Activated CD4-positive, alpha-beta T cell treated with anti-CD3 and anti-CD28 coated beads, Interleukin-2, Interleukin-4, amounts not matched to agents 100 ng/mL and 50 ng/mL, durations not matched to agents 16 hours and 8 hours (primary cell): ENCODE measurements at regions not wholly inside any gene's neighbourhood (a gene's known extent, or its start where the extent isn't known, plus 50 kb on each side); places are given as distances from the start of the nearest gene placed in this dataset.

ENCODE experiments used
- DNase-seq: peaks from one replicate; pipeline ENCODE4 v3.0.0-alpha.2; 2020; ENCODE audit warnings: low spot score

- DNase-seq = no peak
Observed at GRCh38 chr10:113442336-113442735, 110.5 kb upstream of the HABP2 start.

DNA sequence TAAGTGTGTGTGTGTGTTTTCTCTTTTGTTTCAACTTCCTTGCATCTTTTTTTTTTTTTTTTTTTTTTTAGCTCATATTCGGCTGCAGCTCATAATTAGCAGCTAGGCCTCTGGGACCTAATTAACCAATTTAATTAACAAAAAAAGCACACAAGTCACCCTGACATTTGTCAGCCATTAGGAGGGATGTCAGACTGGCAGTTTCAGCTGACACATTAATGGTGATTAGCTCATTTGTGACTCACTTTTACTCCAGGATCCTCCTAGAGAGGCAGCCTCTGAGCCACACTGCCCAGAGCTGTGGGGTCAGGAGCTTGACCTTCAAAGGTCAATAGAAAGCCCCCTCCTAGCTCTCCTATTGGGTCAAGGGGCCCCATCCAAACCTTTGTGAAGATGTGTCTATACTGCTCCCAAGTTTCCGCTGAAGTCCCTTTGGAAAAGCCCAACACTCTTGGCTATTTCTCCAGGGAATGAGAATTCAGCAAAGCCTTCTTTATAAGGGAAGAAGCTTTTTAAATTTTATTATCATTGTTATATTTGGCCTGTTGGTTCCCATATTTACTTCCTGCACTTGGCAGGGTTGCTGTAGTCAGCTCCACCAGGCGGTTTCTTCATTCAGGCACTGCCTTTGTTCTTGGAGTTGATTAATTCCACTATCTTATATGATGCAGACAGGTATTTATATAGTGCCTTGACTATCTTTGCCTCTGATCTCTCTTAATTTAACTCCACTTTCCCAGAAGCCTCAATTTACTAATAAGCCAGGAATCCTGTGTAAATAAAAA, 109.5 kb upstream of the HABP2 start:
- no peak for DNase-seq

DNA sequence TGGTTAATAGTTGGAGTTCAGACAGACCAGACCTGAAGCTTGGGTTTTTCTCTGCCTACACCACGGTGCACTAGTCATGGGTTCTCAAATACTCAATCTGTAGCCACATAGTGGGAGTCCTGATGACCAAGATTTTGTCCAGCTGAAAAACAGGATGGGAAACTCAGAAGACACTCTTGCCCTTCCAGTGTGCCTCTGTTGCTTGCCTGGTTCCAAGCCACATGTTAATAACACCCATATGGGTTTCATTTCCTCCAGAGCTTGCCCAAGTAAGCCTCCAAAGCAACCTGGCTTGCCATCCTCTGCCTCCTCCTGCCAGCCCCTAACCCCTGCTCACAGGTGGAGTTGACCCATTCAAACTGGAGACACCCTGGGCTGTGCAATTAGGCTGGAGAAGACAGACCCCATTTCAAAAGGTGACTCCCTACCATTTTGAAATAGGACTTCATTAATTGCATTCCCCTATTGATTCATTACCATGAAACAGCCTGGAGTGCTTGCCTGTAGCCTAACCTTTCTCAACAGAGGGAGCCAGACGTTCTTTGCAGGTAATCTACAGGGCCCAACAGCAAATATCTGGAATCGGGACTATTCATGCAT, 108.0 kb upstream of the HABP2 start:
- no peak for DNase-seq

DNA sequence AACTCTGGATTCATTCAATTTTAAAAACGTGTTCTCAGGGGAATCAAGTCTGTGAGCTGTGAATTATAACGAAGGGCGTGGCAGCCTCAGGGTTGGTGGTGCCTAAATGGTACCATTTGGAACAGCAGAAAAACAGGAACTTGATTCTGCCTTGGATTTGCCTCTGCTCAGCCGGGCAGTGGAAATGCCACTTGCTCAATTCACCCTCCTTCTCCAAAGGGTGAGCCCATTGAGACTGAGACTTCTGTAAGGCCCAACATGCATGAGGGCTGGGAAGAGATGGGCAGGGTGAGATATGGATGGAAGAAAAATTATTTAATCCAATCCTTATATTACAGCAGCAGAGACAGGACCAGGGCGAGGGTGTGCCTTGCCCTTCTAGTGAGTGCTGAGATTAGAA, 107.1 kb upstream of the HABP2 start:
- DNase-seq = no peak

DNA sequence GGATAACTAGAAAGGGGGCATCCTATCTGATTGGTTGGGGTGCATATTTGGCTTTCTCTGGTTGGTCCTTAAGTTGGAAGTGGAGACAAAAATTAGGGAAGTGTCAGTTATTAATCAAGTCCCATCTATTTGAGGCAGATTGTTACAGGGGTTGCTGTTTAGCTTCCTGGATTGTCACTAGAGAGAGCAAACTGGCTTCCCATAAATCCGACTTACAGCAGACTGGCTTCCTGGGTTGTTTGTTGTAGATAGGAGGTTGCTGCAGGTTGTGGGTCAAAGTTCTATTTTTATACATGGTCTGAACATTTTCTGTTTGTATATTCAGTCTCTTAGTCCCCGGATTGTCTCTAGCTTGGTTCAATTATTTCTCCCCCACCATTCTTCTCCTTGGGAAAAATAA, 106.1 kb upstream of the HABP2 start:
- DNase-seq = no peak

GRCh38 chr10:113447278-113447677, 105.6 kb upstream of the HABP2 start:
- DNase-seq = no peak

DNA sequence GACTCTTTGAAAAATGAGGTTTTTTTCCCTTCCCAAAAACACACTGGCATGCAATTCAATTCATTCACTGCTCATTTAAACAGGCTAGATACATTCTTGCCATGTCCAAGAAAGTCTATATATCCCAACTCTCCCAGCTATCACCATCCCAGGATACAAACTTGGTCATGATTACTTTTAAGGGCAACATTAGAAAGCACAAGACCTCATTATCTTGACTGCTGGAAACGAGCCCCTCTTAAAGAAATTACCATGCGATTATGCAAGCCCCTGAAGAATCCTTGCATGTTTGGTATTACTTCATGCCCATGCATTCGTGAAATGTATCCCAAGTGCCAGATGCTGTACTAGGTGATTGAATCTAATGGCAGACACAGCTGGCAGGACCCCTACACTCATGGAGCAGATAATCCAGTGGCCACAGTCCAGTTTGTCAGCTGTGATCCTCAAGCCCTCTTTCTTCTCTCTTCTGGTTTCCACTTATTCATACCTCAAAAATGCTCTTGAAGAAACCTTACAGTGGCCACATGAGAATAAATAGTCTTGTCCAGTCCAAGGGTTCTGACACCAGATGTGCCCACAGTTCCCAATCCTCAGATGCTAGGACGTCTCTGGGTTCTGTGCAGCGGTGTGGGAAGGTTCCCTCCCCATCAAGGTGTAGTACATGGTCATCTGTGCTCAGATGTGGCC, 103.7 kb upstream of the HABP2 start:
- no peak for DNase-seq

DNA sequence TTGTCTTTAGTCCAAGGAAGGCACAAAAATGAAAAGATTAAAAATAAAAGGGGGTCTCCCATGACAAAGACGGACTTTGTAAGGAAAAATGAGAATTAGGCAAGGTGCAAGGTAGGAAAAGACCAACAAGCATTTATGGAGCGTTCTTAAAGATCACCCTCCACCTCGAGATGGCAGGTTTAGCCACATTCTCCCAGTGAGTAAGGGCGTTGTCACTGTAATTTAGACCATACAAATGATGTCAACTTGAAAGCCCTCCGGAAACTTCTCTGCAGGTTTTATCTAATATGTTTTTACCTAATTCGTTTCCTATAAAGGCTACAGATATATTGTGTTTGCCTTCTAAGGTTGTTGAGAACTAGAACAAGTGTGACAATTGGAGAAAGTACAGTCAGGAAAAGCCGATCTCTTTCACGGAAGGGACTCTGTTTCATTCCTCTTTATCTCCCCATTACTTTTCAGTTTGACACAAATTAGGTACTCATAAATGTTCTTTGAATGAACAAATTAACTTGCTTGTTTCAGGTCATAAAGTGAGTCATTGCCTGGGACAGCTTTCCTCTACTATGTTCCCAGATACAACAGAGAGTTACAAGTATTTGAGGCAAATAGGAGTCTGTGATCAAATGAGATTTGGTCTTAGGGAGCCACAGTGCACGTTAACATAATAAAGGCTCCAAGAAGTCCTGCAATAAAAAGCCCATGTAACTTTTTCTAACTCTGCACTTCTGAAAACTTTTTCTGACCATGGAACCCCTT, 102.6 kb upstream of the HABP2 start:
- DNase-seq = no peak

DNA sequence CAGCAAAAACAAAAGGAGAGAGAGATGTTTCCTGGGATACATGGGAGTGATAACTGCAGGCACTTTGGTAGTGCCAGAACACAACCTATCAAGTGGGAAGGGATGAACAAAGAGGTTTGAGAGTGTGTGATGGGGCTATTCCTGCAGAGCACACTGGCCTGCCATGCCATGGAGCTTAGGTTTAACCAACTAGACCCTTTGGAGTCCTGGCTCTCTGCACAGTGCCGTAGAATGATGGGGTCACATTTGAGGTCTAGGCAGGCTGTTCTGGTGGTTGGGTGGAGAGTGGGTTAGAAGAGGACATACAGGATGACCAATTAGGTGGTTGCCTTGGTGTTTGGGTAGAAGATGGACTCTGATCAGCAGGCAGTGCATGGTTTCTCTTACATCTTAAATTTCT, 101.9 kb upstream of the HABP2 start:
- DNase-seq = no peak

- no peak for DNase-seq
Observed at GRCh38 chr10:113452146-113452845, 100.6 kb upstream of the HABP2 start.

- DNase-seq = no peak
Observed at GRCh38 chr10:113453351-113453750, 99.5 kb upstream of the HABP2 start.

- peak; percentile 16 for DNase-seq
Observed at GRCh38 chr10:113454341-113455061, 98.4 kb upstream of the HABP2 start.

DNA sequence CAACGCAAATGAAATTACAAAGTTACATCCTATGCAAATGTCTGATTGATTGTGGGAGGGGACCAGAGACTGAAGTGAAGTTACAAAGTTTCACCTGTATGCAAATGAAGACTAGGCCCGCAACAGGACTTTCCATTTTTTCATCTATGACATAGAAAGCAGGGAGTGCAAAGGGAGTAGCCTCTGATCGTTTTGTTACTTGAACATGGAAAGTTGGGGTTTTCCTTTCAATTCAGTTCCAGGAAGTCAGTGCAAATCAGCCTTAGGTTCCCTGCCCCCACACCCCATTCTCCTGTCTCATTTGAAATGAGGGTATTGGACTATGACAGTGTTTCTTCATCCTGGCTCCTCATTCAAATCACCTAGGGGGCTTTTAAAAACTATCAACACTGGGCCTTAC, 96.9 kb upstream of the HABP2 start:
- DNase-seq = no peak

- no peak for DNase-seq
Observed at GRCh38 chr10:113456741-113457140, 96.1 kb upstream of the HABP2 start.

GRCh38 chr10:113457408-113457807, 95.4 kb upstream of the HABP2 start:
- no peak for DNase-seq

- no peak for DNase-seq
Observed at GRCh38 chr10:113458451-113458850, 94.4 kb upstream of the HABP2 start.

DNA sequence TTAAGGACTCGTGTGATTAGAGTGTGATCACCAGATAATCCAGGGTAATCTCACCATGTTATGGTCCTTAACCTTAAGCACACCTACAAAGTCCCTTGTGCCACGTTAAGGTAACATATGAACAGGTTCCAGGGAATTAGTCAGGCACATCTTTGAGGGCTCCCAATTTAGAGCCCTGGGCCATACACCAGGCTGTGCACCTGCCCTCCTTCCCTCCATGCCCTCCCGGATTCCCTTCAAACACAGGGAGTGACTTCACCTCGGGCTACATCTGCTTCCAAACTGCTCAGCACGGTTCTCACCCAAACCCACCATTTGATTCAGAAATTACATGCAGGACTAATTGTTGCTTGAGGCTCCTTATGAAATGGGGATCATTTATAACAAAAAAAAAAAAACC, 93.9 kb upstream of the HABP2 start:
- no peak for DNase-seq

DNA sequence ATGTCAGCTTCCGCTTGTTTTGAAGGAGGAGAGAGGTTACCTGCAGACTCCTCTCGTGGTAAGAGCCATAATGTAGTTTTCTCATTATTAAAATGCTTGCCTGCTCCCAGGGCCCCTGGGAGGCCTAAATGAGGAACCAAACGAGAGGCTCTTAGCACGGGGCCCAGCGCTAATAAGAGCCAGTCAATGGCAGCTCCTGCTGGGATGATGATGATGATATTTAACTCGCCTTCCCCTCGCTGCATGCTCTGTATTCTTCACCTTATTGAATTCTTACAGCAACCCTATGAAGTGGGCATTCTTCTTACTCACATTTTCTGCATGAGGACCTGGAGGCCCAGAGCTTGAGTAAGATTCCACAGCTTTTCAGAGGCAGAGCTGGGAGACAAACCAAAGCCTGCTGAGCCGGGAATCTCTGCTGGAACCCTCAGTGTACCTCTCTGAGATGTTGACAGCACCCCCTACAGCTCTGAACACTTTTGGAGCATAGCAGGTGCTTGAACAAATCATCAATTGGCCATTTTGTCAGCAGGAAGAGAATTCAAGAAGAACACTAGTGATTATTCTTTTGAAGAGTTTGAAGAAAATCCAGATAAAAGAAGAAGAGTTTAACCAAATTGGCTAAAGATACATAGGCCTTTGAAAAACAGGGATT, 93.1 kb upstream of the HABP2 start:
- DNase-seq = no peak

GRCh38 chr10:113463083-113463482, 89.8 kb upstream of the HABP2 start:
- DNase-seq = no peak

DNA sequence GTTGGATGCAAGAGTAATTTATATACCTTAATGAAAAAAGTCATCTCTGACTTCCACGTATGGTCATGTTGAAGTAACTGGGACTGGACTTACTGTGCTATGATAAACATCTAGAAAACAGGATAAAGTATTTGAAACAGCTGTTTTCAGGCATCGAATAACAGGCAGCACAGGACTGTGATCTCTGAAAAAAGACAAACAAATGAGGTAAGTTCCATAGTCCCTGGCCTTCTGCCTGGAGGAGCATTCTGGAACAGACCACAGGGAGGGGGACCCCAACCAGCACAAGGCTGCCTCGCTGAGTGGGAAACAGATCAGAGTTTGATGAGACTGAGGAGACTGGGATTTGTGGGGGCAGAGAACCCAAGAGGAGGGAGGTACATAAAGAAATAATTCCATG, 89.1 kb upstream of the HABP2 start:
- no peak for DNase-seq

- DNase-seq = no peak
Observed at GRCh38 chr10:113469796-113470195, 83.1 kb upstream of the HABP2 start.
